ENCODE measurements at regions not wholly inside any gene's neighbourhood (a gene's known extent, or its start where the extent isn't known, plus 50 kb on each side); places are given as distances from the start of the nearest gene placed in this dataset.

GRCh38 chr1:221449801-221450470 is 292.0 kb downstream of the DUSP10 start:
- no peak for TF ChIP-seq EZH2 (IDR thresholded peaks at IDR 0.05; ENCODE audit: low read length)
- TF ChIP-seq CTCF (optimal IDR thresholded peaks at IDR 0.05 in 1 of 3, IDR thresholded peaks at IDR 0.05 in 1 of 3, conservative IDR thresholded peaks at IDR 0.05 in 1 of 3; ENCODE audit: extremely low read depth in 1 of 3, insufficient read depth in 2 of 3, low read length in 3 of 3), result no peak
